ENCODE measurements at regions not wholly inside any gene's neighbourhood (a gene's known extent, or its start where the extent isn't known, plus 50 kb on each side); places are given as distances from the start of the nearest gene placed in this dataset.

DNA sequence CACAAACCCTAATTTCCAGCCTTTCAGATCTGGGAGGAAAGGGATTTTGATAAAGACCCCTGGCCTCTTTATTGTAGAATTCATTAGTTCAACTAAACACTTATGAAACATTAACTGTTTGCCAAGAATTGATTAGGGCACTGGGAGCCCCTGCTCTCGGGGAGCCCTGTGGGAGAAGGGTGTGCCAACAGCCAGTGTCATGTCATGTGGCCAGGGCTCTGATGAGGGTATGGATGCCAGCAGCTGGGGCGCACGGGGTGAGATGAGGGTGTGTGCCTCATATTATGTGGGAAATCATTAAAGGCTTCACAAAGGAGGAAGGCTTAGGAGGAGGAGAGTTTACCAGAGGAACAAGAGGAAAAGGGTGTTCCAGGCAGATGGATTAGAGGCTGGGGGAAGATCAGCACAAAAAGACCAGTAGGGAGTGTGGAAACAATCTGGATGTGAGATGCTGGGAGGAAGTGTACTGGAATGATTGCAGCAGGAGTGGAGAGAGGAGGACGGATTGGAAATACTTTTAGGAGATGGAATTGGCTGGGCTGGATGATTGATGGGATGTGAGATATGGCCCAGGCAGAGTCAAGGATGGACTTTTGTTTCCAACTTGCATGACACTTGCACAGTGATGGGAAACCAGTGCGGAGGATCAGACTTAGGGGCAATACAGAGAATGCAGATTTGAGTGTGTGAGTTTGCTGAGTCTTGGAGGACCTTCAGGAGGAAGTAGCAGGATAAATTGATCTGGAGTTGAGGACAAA lies 137.8 kb downstream of the CSNK2A3 start:
- TF ChIP-seq POLR2AphosphoS5 (IDR thresholded peaks at IDR 0.05; ENCODE audit: low read depth, low read length) (no peak), POLR2A (IDR thresholded peaks at IDR 0.05; ENCODE audit: low read depth, low read length) (no peak), TAF1 (IDR thresholded peaks at IDR 0.05; ENCODE audit: borderline replicate concordance, low read depth, low read length) (no peak)
